MM.1S (cell line): ENCODE measurements at regions not wholly inside any gene's neighbourhood (a gene's known extent, or its start where the extent isn't known, plus 50 kb on each side); places are given as distances from the start of the nearest gene placed in this dataset.

ENCODE experiments used
- EZH2 ChIP-seq: fragments of 300-600 bp; sonication (generic); optimal IDR thresholded peaks from 2 replicates; pipeline ENCODE3; 2017; ENCODE audit warnings: low read depth, mild to moderate bottlenecking, antibody characterized with exemption, low read length, mixed read lengths
- TF ChIP-seq, protein P1 (sequence below): fragments of 300-600 bp; sonication (generic); IDR thresholded peaks from 2 replicates; pipeline ENCODE4 v1.5.1; 2016; ENCODE audit warnings: antibody characterized with exemption, low read length, mixed read lengths

DNA sequence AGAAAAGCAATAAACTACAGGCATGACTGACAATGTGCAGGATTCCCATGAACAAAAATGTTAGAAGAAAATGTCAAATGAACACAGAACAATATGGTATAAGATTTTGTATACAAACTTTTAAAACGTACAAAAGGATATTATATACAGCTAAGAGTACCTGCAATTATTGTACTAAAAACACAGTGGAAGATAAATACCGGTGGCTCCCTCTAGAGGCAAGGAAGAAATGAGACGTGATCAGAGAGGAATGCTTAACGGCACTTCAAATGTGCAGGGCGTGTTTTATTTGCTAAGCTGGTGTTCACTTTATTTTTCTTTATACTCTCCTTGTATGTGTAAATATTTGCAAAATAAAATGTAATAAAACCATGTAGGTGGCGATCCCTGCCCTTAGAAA lies 191.8 kb upstream of the SAMSN1 start:
- no peak for TF ChIP-seq EZH2
- TF ChIP-seq, protein P1, sequence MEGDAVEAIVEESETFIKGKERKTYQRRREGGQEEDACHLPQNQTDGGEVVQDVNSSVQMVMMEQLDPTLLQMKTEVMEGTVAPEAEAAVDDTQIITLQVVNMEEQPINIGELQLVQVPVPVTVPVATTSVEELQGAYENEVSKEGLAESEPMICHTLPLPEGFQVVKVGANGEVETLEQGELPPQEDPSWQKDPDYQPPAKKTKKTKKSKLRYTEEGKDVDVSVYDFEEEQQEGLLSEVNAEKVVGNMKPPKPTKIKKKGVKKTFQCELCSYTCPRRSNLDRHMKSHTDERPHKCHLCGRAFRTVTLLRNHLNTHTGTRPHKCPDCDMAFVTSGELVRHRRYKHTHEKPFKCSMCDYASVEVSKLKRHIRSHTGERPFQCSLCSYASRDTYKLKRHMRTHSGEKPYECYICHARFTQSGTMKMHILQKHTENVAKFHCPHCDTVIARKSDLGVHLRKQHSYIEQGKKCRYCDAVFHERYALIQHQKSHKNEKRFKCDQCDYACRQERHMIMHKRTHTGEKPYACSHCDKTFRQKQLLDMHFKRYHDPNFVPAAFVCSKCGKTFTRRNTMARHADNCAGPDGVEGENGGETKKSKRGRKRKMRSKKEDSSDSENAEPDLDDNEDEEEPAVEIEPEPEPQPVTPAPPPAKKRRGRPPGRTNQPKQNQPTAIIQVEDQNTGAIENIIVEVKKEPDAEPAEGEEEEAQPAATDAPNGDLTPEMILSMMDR, result peak; percentile 79
